ENCODE measurements at regions not wholly inside any gene's neighbourhood (a gene's known extent, or its start where the extent isn't known, plus 50 kb on each side); places are given as distances from the start of the nearest gene placed in this dataset.
A peak's percentile ranks its signal among the peaks of the same experiment; 100 is the strongest.

- Histone ChIP-seq H3K27me3 (no peaks in the 10 kb centered on the region), H3K9me3 (no peaks in the 10 kb centered on the region), H3K4me1 (no peaks in the 10 kb centered on the region), H3K27ac (no peak overlapping the region), H3K9ac (ENCODE audit: low read depth in 2 of 2, low read length in 2 of 2) (peak overlapping the region in 1 of 2 donors; percentile 5), H3K36me3 (no peaks in the 10 kb centered on the region), H3K4me3 (peak overlapping the region; percentile 11)
- no peak for DNase-seq
- intact Hi-C loops (cut with DNase I) = no loop called here
- TF ChIP-seq CTCF (IDR thresholded peaks at IDR 0.05) = no peak
Measured at GRCh38 chr2:43100362-43100882, 126.0 kb downstream of the ZFP36L2 start.

DNA sequence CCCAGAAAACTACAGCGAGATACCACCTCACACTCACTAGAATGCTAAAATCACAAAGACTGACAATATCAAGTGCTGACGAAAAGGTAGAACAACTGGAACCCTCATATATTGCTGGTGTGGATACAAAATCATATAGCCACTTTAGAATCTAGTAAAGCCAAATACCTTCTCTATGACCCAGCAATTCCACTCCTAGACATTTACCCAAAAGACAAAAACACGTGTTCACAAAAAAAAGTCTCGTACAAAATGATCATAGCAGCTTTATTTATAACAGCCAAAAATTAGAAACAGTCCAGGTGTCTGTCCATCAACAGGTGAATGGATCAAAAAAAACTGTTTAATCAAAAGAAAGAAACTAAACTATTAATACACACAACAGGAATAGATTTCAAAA, 126.6 kb downstream of the ZFP36L2 start:
- DNase-seq = no peak
- Histone ChIP-seq H3K4me3 (no peak overlapping the region), H3K4me1 (no peaks in the 10 kb centered on the region), H3K9ac (ENCODE audit: low read depth in 2 of 2, low read length in 2 of 2) (no peak overlapping the region), H3K27me3 (no peaks in the 10 kb centered on the region), H3K36me3 (no peaks in the 10 kb centered on the region), H3K27ac (no peak overlapping the region), H3K9me3 (no peaks in the 10 kb centered on the region)
- intact Hi-C loops (cut with DNase I) = no loop called here
- TF ChIP-seq CTCF (IDR thresholded peaks at IDR 0.05) = no peak

GRCh38 chr2:43098539-43098938, 127.9 kb downstream of the ZFP36L2 start:
- TF ChIP-seq CTCF (IDR thresholded peaks at IDR 0.05) = no peak
- intact Hi-C loops (cut with DNase I) = no loop called here

GRCh38 chr2:43097644-43098408, 128.6 kb downstream of the ZFP36L2 start:
- H3K36me3 ChIP-seq = no peaks in the 10 kb centered on the region
- H3K4me3 ChIP-seq = no peak overlapping the region
- no peak overlapping the region for H3K9ac ChIP-seq (ENCODE audit: low read depth in 2 of 2, low read length in 2 of 2)
- no peaks in the 10 kb centered on the region for H3K4me1 ChIP-seq
- DNase-seq = no peak
- no peak overlapping the region for H3K27ac ChIP-seq
- H3K9me3 ChIP-seq = no peaks in the 10 kb centered on the region
- intact Hi-C loops (cut with DNase I) = no loop called here
- no peak for TF ChIP-seq CTCF (IDR thresholded peaks at IDR 0.05)
- no peaks in the 10 kb centered on the region for H3K27me3 ChIP-seq

More at GRCh38 chr2:43098539-43098938, 127.9 kb downstream of the ZFP36L2 start:
- no peak overlapping the region for H3K27ac ChIP-seq
- no peaks in the 10 kb centered on the region for H3K36me3 ChIP-seq
- H3K9ac ChIP-seq (ENCODE audit: low read depth in 2 of 2, low read length in 2 of 2) = no peak overlapping the region
- no peak for DNase-seq
- H3K9me3 ChIP-seq = no peaks in the 10 kb centered on the region
- H3K4me1 ChIP-seq = no peaks in the 10 kb centered on the region
- H3K27me3 ChIP-seq = no peaks in the 10 kb centered on the region
- H3K4me3 ChIP-seq = no peak overlapping the region

GRCh38 chr2:43095533-43096295, 130.7 kb downstream of the ZFP36L2 start:
- Histone ChIP-seq H3K27ac (no peak overlapping the region), H3K9ac (ENCODE audit: low read depth in 2 of 2, low read length in 2 of 2) (no peak overlapping the region), H3K4me1 (no peaks in the 10 kb centered on the region), H3K4me3 (no peak overlapping the region), H3K36me3 (no peaks in the 10 kb centered on the region), H3K27me3 (no peaks in the 10 kb centered on the region), H3K9me3 (no peaks in the 10 kb centered on the region)
- intact Hi-C loops (cut with DNase I) = no loop called here
- TF ChIP-seq CTCF (IDR thresholded peaks at IDR 0.05) = no peak
- DNase-seq = no peak
